ENCODE measurements at regions not wholly inside any gene's neighbourhood (a gene's known extent, or its start where the extent isn't known, plus 50 kb on each side); places are given as distances from the start of the nearest gene placed in this dataset.

- no peak for TF ChIP-seq ZBTB20 (tag by site-specific recombination; IDR thresholded peaks at IDR 0.05)
- TF ChIP-seq ZNF391 (tag by site-specific recombination; IDR thresholded peaks at IDR 0.05; ENCODE audit: borderline replicate concordance, low read depth), result no peak
- no peak for TF ChIP-seq ZSCAN16 (tag by site-specific recombination; IDR thresholded peaks at IDR 0.05)
- no peak for TF ChIP-seq ZNF48 (tag by site-specific recombination; IDR thresholded peaks at IDR 0.05)
- TF ChIP-seq ZNF548 (tag by site-specific recombination; IDR thresholded peaks at IDR 0.05), result no peak
These were observed 582.6 kb upstream of the ID2 start (continued) for GRCh38 chr2:8099267-8099582.

GRCh38 chr2:8101614-8102277, 580.1 kb upstream of the ID2 start:
- Histone ChIP-seq H3K36me3 (ENCODE audit: control insufficient read depth in 2 of 2, insufficient read depth in 1 of 2, low read length in 2 of 2) (no peaks in the 10 kb centered on the region), H3K27ac (ENCODE audit: extremely low read depth, low read depth, low read length) (no peak overlapping the region), H3K4me3 (ENCODE audit: low read depth, low read length) (no peak overlapping the region), H3K9me3 (ENCODE audit: control insufficient read depth, insufficient read depth, low read depth, low read length) (no peaks in the 10 kb centered on the region), H3K4me1 (ENCODE audit: control insufficient read depth, insufficient read depth, low read length) (no peaks in the 10 kb centered on the region)
- ChIA-PET CTCF (no interaction called here), POLR2A (no interaction called here)
- no peak for TF ChIP-seq ZNF132 (tag by site-specific recombination; IDR thresholded peaks at IDR 0.05; ENCODE audit: borderline replicate concordance)
- no peak for TF ChIP-seq ZNF362 (tag by site-specific recombination; IDR thresholded peaks at IDR 0.05)
- TF ChIP-seq, protein P1, sequence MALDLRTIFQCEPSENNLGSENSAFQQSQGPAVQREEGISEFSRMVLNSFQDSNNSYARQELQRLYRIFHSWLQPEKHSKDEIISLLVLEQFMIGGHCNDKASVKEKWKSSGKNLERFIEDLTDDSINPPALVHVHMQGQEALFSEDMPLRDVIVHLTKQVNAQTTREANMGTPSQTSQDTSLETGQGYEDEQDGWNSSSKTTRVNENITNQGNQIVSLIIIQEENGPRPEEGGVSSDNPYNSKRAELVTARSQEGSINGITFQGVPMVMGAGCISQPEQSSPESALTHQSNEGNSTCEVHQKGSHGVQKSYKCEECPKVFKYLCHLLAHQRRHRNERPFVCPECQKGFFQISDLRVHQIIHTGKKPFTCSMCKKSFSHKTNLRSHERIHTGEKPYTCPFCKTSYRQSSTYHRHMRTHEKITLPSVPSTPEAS (tag by site-specific recombination; IDR thresholded peaks at IDR 0.05), result no peak
- TF ChIP-seq ZNF211 (tag by site-specific recombination; IDR thresholded peaks at IDR 0.05; ENCODE audit: low read depth), result no peak

- TF ChIP-seq ZNF37A (tag by site-specific recombination; IDR thresholded peaks at IDR 0.05) (no peak), PATZ1 (tag by site-specific recombination; IDR thresholded peaks at IDR 0.05) (no peak), ZNF664 (tag by site-specific recombination; IDR thresholded peaks at IDR 0.05) (no peak)
- Histone ChIP-seq H3K4me3 (ENCODE audit: low read depth, low read length) (no peak overlapping the region), H3K36me3 (ENCODE audit: control insufficient read depth in 2 of 2, insufficient read depth in 1 of 2, low read length in 2 of 2) (no peaks in the 10 kb centered on the region), H3K27ac (ENCODE audit: extremely low read depth, low read depth, low read length) (no peak overlapping the region), H3K9me3 (ENCODE audit: control insufficient read depth, insufficient read depth, low read depth, low read length) (no peaks in the 10 kb centered on the region), H3K4me1 (ENCODE audit: control insufficient read depth, insufficient read depth, low read length) (no peaks in the 10 kb centered on the region)
- POLR2A ChIA-PET, result no interaction called here
- CTCF ChIA-PET, result no interaction called here
These were observed 579.4 kb upstream of the ID2 start for GRCh38 chr2:8102470-8102869.

DNA sequence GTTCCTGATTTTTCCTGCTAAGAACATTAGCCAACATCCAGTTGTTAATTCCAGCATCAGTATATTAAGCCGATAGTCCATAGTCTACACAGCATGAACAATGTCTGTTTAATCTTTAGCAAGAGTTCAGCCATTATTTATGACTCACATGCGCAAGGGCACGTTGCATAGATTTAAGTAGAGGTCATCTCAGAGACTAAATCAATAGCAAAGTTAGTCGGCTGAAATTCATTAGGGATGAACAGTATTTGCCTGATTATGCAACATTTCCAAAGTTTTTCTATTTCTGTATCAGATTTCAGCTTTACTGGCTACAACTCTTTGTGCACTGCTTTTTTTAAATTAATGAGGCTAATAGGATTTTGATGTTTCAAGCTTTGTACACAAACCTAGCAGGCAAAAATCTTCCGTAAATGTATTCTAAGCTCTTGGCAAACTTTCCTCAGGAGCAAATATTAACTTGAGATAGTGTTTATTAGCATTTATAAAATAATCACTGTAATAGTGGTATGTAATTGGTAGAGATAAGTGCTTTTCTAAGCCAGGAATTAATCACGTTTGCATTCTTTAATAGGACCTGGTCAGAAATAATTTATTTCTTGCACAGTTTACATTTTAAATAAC, 578.7 kb upstream of the ID2 start:
- no peak overlapping the region for H3K4me3 ChIP-seq (ENCODE audit: low read depth, low read length)
- H3K27ac ChIP-seq (ENCODE audit: extremely low read depth, low read depth, low read length), result no peak overlapping the region
- CTCF ChIA-PET, result interaction anchor here (0.6 kb wide), 1 partner anchor 845 kb away, joined by 3 read pairs; no protein-coding TSS in a partner anchor
- H3K36me3 ChIP-seq (ENCODE audit: control insufficient read depth in 2 of 2, insufficient read depth in 1 of 2, low read length in 2 of 2), result no peaks in the 10 kb centered on the region
- H3K4me1 ChIP-seq (ENCODE audit: control insufficient read depth, insufficient read depth, low read length), result no peaks in the 10 kb centered on the region
- POLR2A ChIA-PET, result no interaction called here
- H3K9me3 ChIP-seq (ENCODE audit: control insufficient read depth, insufficient read depth, low read depth, low read length), result no peaks in the 10 kb centered on the region
- no peak for TF ChIP-seq KLF16 (tag by site-specific recombination; IDR thresholded peaks at IDR 0.05)
